Caco-2 (cell line): ENCODE measurements at regions not wholly inside any gene's neighbourhood (a gene's known extent, or its start where the extent isn't known, plus 50 kb on each side); places are given as distances from the start of the nearest gene placed in this dataset.

Source experiments
- BruUV-seq: library from RNA; stranded (reverse); fragments of 400-500 nt; replicated peaks from 2 replicates; lab custom pipeline; 2021; lab: Mats Ljungman, UMichigan
- CTCF ChIA-PET: fragments of 300-600 bp; sonication (Branson Sonifier 250); formaldehyde crosslinking; loops from one replicate; lab custom pipeline; 2022; ENCODE audit warnings: antibody characterized with exemption; lab: Charles Lee
- POLR2A ChIA-PET: fragments of 300-600 bp; sonication (Branson Sonifier 250); formaldehyde crosslinking; loops from one replicate; lab custom pipeline; 2022; ENCODE audit warnings: antibody characterized with exemption; lab: Charles Lee
- DNase-seq, 2 experiments: peaks; one replicate each; pipeline versions ENCODE4 v3.0.0 to v3.0.0-alpha.2; 2020 to 2022
- H3K27me3 ChIP-seq: replicated peaks from 2 replicates; pipeline ENCODE4 v1.6.0; 2011; ENCODE audit warnings: low read length; ENCODE audit not compliant: control insufficient read depth, insufficient read depth
- H3K36me3 ChIP-seq: 2 replicates; pipeline ENCODE4 v1.5.1; 2011; ENCODE audit warnings: low read length; ENCODE audit not compliant: control insufficient read depth, insufficient read depth
- H3K4me1 ChIP-seq: fragments of 250-450 bp; sonication (Bioruptor Pico); 2 replicates; pipeline ENCODE4 v1.5.1; 2020; ENCODE audit warnings: mild to moderate bottlenecking
- H3K4me3 ChIP-seq: 2 replicates; pipeline ENCODE4 v1.5.1; 2011; ENCODE audit warnings: low read depth, mild to moderate bottlenecking, control low read depth, low read length
- H3K9me3 ChIP-seq: fragments of 250-450 bp; sonication (Bioruptor Pico); 2 replicates; pipeline ENCODE4 v1.5.1; 2020; ENCODE audit warnings: mild to moderate bottlenecking, moderate library complexity
- H3K27ac Mint-ChIP-seq: one replicate; pipeline ENCODE4 v1.8.0; 2022; ENCODE audit warnings: mixed read lengths; ENCODE audit not compliant: unreplicated experiment
- H3K27me3 Mint-ChIP-seq: one replicate; pipeline ENCODE4 v1.8.0; 2022; ENCODE audit warnings: mixed read lengths; ENCODE audit not compliant: insufficient read depth, unreplicated experiment
- H3K36me3 Mint-ChIP-seq: one replicate; pipeline ENCODE4 v1.8.0; 2022; ENCODE audit warnings: mild to moderate bottlenecking, mixed read lengths; ENCODE audit not compliant: insufficient read depth, unreplicated experiment
- H3K4me1 Mint-ChIP-seq: one replicate; pipeline ENCODE4 v1.8.0; 2022; ENCODE audit warnings: low read depth, mixed read lengths; ENCODE audit not compliant: unreplicated experiment
- H3K4me3 Mint-ChIP-seq: one replicate; pipeline ENCODE4 v1.8.0; 2022; ENCODE audit warnings: mild to moderate bottlenecking, moderate library complexity, mixed read lengths; ENCODE audit not compliant: unreplicated experiment
- H3K9me3 Mint-ChIP-seq: one replicate; pipeline ENCODE4 v1.8.0; 2022; ENCODE audit warnings: mixed read lengths; ENCODE audit not compliant: unreplicated experiment
- intact Hi-C: fragments of 100-400 bp; cut with micrococcal nuclease; formaldehyde crosslinking; loops from one replicate; pipeline ENCODE4 v1.10.0; 2022; ENCODE audit not compliant: unreplicated experiment
- TF ChIP-seq, protein P1 (sequence below), 2 experiments: fragments of 200-600 bp in 1 of 2; IDR thresholded peaks; 1 replicate in 1 of 2; 2 replicates in 1 of 2; pipeline versions ENCODE4 v1.5.1 to v1.8.0; 2011 to 2022; ENCODE audit warnings: antibody characterized with exemption in 1 of 2, control low read depth in 1 of 2, inconsistent platforms in 1 of 2, low read depth in 1 of 2, low read length in 1 of 2, mild to moderate bottlenecking in 1 of 2, moderate library complexity in 1 of 2; ENCODE audit not compliant: insufficient read depth in 1 of 2, severe bottlenecking in 1 of 2, unreplicated experiment in 1 of 2

DNA sequence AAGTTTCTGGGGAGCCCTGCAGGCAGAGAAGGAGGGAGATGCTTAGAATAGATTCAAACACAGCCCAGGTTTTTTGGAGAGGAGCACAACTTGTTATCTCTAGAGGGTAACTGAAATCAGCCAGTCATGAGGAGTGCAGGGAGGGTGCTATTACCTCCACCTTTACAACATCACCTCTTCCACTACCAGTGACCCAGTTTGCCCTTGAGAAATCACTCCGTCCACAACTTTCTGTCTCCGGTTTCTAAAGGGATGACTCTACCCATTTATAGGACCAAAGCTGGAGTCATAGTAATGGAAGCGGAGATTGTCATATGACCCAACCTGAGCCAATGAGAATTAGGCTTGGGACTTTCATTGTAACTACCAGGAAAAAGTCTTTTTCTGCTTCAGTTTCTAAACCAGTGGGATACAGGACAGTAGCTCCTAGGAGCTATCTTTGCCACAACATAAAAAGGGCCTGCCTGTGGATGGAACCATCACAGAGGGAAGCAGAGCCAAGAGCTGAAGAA, 131.2 kb upstream of the SERPIND1 start:
- no peaks in the 10 kb centered on the region for H3K9me3 ChIP-seq
- peaks cover 16% of the 10 kb centered on the region for H3K4me1 ChIP-seq
- POLR2A ChIA-PET, result interaction anchor here (0.7 kb wide), 1 partner anchor 243 kb away, joined by 6 read pairs; no protein-coding TSS in a partner anchor
- H3K4me3 ChIP-seq, result no peak overlapping the region
- TF ChIP-seq, protein P1, sequence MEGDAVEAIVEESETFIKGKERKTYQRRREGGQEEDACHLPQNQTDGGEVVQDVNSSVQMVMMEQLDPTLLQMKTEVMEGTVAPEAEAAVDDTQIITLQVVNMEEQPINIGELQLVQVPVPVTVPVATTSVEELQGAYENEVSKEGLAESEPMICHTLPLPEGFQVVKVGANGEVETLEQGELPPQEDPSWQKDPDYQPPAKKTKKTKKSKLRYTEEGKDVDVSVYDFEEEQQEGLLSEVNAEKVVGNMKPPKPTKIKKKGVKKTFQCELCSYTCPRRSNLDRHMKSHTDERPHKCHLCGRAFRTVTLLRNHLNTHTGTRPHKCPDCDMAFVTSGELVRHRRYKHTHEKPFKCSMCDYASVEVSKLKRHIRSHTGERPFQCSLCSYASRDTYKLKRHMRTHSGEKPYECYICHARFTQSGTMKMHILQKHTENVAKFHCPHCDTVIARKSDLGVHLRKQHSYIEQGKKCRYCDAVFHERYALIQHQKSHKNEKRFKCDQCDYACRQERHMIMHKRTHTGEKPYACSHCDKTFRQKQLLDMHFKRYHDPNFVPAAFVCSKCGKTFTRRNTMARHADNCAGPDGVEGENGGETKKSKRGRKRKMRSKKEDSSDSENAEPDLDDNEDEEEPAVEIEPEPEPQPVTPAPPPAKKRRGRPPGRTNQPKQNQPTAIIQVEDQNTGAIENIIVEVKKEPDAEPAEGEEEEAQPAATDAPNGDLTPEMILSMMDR (IDR thresholded peaks at IDR 0.05; ENCODE audit: insufficient read depth in 1 of 2, low read depth in 1 of 2, low read length in 1 of 2, severe bottlenecking in 1 of 2, unreplicated experiment in 1 of 2), result no peak
- intact Hi-C loops, result no loop called here
- Mint-ChIP-seq H3K27ac (no peak overlapping the region), H3K27me3 (no peaks in the 10 kb centered on the region), H3K4me1 (peaks cover 6% of the 10 kb centered on the region), H3K9me3 (no peaks in the 10 kb centered on the region), H3K4me3 (no peak overlapping the region), H3K36me3 (no peaks in the 10 kb centered on the region)
- no peaks in the 10 kb centered on the region for H3K27me3 ChIP-seq
- BruUV-seq, result no TSS peak
- no peaks in the 10 kb centered on the region for H3K36me3 ChIP-seq
- CTCF ChIA-PET, result interaction anchor here (0.6 kb wide), 1 partner anchor 224 kb away, joined by 5 read pairs; no protein-coding TSS in a partner anchor
- no peak for DNase-seq

DNA sequence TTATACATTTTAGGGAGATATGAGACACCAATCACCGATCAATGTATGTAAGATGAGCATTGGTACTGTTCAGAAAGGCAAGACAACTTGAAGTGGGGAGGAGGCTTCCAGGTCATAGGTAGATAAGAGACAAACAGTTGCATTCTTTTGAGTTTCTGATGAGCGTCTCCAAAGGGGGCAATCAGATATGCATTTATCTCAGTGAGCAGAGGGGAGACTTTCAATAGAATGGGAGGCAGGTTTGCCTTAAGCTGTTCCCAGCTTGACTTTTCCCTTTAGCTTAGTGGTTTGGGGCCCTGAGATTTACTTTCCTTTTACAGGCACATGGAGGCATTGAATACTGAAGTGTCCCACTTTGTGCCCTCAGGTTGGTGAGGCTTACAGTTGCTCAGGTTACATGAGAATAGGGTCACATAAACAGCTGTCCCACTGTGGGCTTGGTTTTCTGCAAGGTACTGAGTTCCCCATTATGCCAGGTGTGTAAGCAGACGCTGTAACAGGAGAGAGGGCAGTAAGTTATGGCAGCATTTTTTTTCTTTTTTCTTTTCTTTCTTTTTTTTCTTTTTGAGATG, 129.8 kb upstream of the SERPIND1 start:
- no peak overlapping the region for H3K4me3 ChIP-seq
- POLR2A ChIA-PET, result no interaction called here
- intact Hi-C loops, result no loop called here
- TF ChIP-seq, protein P1 (IDR thresholded peaks at IDR 0.05; ENCODE audit: insufficient read depth in 1 of 2, low read depth in 1 of 2, low read length in 1 of 2, severe bottlenecking in 1 of 2, unreplicated experiment in 1 of 2), result no peak
- peaks cover 3% of the 10 kb centered on the region; the same call in 1 of the 2 replicates for H3K4me1 ChIP-seq
- Mint-ChIP-seq H3K9me3 (no peaks in the 10 kb centered on the region), H3K27ac (no peak overlapping the region), H3K36me3 (no peaks in the 10 kb centered on the region), H3K4me1 (no peaks in the 10 kb centered on the region), H3K27me3 (no peaks in the 10 kb centered on the region), H3K4me3 (no peak overlapping the region)
- CTCF ChIA-PET, result no interaction called here
- no peaks in the 10 kb centered on the region for H3K9me3 ChIP-seq
- no peaks in the 10 kb centered on the region for H3K36me3 ChIP-seq
- H3K27me3 ChIP-seq, result no peaks in the 10 kb centered on the region
- BruUV-seq, result no TSS peak
- no peak for DNase-seq

DNA sequence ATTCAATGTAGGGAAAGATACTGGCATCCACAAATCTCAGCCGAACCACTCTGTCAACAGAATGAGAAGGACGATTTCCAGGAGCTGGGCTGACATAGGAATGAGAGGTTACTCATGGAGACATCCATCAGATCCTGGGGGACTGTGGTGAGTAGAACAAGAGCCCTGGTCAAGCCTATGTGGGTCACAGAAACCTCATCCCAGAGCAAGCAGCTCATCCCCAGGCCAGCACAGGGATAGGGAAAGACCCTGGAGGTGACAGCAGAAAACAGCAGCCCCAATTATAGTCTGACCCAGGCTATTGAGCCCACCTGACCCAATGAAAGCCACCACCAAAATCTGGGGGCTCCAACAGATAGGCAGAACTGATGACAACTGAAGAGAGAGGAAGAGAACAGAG, 128.0 kb upstream of the SERPIND1 start:
- H3K36me3 ChIP-seq, result no peaks in the 10 kb centered on the region
- no peak overlapping the region for H3K4me3 ChIP-seq
- no peak for DNase-seq
- ChIA-PET CTCF (no interaction called here), POLR2A (no interaction called here)
- H3K4me1 ChIP-seq, result no peaks in the 10 kb centered on the region
- no peaks in the 10 kb centered on the region for H3K27me3 ChIP-seq
- no peak overlapping the region for H3K4me3 Mint-ChIP-seq
- TF ChIP-seq, protein P1 (IDR thresholded peaks at IDR 0.05; ENCODE audit: insufficient read depth in 1 of 2, low read depth in 1 of 2, low read length in 1 of 2, severe bottlenecking in 1 of 2, unreplicated experiment in 1 of 2), result no peak
- intact Hi-C loops, result no loop called here
- no peaks in the 10 kb centered on the region for H3K9me3 Mint-ChIP-seq
- no peaks in the 10 kb centered on the region for H3K27me3 Mint-ChIP-seq
- H3K4me1 Mint-ChIP-seq, result no peaks in the 10 kb centered on the region
- no peaks in the 10 kb centered on the region for H3K9me3 ChIP-seq
- no TSS peak for BruUV-seq
- H3K36me3 Mint-ChIP-seq, result no peaks in the 10 kb centered on the region
- no peak overlapping the region for H3K27ac Mint-ChIP-seq
